Subcutaneous abdominal adipose tissue (tissue), 5 donors: ENCODE measurements at regions not wholly inside any gene's neighbourhood (a gene's known extent, or its start where the extent isn't known, plus 50 kb on each side); places are given as distances from the start of the nearest gene placed in this dataset.
"Not testable (repeated sequence)": the region's sequence is repeated elsewhere in the genome, so short reads cannot be mapped to it uniquely, and the experiment has no call there.

Experiments
- H3K27ac ChIP-seq: one replicate; pipeline ENCODE4 v1.7.0; 2013; ENCODE audit warnings: low read depth, mild to moderate bottlenecking, inconsistent platforms, low read length, moderate library complexity
- H3K27me3 ChIP-seq, 5 donors: one replicate each; pipeline ENCODE4 v1.7.0; 2013; ENCODE audit warnings: low read length in 5 of 5, inconsistent platforms in 1 of 5; ENCODE audit not compliant: control insufficient read depth in 5 of 5, insufficient read depth in 4 of 5
- H3K36me3 ChIP-seq, 5 donors: one replicate each; pipeline ENCODE4 v1.7.0; 2013; ENCODE audit warnings: low read length in 5 of 5; ENCODE audit not compliant: control insufficient read depth in 5 of 5, insufficient read depth in 5 of 5
- H3K4me1 ChIP-seq, 5 donors: one replicate each; pipeline ENCODE4 v1.7.0; 2013; ENCODE audit warnings: low read length in 5 of 5, mild to moderate bottlenecking in 3 of 5, moderate library complexity in 1 of 5; ENCODE audit not compliant: control insufficient read depth in 5 of 5, insufficient read depth in 5 of 5
- H3K4me3 ChIP-seq, 5 donors: one replicate each; pipeline ENCODE4 v1.7.0; 2013; ENCODE audit warnings: low read length in 5 of 5, low read depth in 1 of 5
- H3K9ac ChIP-seq, 5 donors: one replicate each; pipeline ENCODE4 v1.7.0; 2013; ENCODE audit warnings: low read length in 5 of 5, mild to moderate bottlenecking in 4 of 5, moderate library complexity in 3 of 5
- H3K9me3 ChIP-seq, 5 donors: one replicate each; pipeline ENCODE4 v1.7.0; 2013; ENCODE audit warnings: low read length in 5 of 5; ENCODE audit not compliant: control insufficient read depth in 5 of 5
- donor health status: healthy.
- donor health status: healthy.
- donor health status: healthy.
- donor health status: healthy.
- donor health status: healthy.

- Histone ChIP-seq H3K4me3 (no peak overlapping the region), H3K4me1 (no peaks in the 10 kb centered on the region), H3K9ac (no peak overlapping the region), H3K27ac (no peak overlapping the region), H3K27me3 (peaks cover 0 to 3% (median 0%) of the 10 kb centered on the region in 5 donors), H3K9me3 (no peaks in the 10 kb centered on the region), H3K36me3 (no peaks in the 10 kb centered on the region)
Observed at GRCh38 chr14:71804992-71805391, 127.2 kb upstream of the RGS6 start.

GRCh38 chr14:71807049-71807448 is 125.2 kb upstream of the RGS6 start:
- H3K9me3 ChIP-seq, H3K9ac ChIP-seq, H3K36me3 ChIP-seq, H3K4me1 ChIP-seq, H3K4me3 ChIP-seq, H3K27me3 ChIP-seq, H3K27ac ChIP-seq: not testable (repeated sequence)

GRCh38 chr14:71810800-71811199 is 121.4 kb upstream of the RGS6 start:
- not testable (repeated sequence) for H3K36me3 ChIP-seq, H3K27me3 ChIP-seq, H3K27ac ChIP-seq, H3K9ac ChIP-seq, H3K4me1 ChIP-seq, H3K4me3 ChIP-seq, H3K9me3 ChIP-seq

DNA sequence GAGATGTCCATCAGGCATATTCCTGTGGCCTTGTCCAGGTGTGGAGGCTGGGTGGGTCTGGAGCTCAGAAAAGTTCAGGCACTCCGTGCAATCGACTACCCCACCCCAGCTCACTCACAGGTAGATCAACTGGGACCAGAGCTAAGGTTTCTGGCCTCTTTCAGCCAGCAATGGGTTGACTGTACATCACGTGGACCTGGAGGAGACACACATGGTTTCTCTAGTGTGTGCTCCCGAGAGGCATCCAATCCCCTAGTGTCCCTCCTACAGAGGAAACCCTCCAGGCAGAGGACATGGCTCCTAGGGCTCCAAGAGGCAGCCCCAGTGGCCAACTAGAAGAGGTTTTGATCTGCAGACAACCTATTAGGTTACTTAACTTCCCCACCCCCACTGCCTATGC is 119.5 kb upstream of the RGS6 start:
- no peak overlapping the region for H3K4me3 ChIP-seq
- H3K27ac ChIP-seq, result no peak overlapping the region
- peaks cover 0 to 5% (median 3%) of the 10 kb centered on the region in 5 donors for H3K9me3 ChIP-seq
- no peak overlapping the region for H3K9ac ChIP-seq
- H3K4me1 ChIP-seq, result no peaks in the 10 kb centered on the region
- H3K36me3 ChIP-seq, result no peaks in the 10 kb centered on the region
- H3K27me3 ChIP-seq, result no peaks in the 10 kb centered on the region

DNA sequence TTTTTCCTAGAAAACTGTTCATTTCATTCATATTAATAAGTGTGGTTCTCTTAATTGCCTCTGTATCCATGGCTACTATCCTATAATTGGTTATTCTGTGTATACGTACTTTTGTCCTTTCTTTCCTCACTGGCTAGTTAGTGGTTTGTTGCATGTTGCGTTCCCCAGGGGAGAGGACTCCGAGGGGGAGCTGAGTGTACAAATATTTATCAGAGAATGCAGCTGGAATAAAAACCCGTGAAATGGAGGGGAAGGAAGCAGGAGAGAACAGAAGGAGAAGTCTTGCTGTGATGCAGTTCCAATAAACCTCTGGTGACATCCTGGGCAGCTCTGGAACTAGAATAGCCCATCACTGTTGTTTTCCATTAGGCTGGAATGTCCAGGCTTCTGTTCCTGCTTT is 117.1 kb upstream of the RGS6 start:
- H3K4me1 ChIP-seq, result no peaks in the 10 kb centered on the region
- no peak overlapping the region for H3K4me3 ChIP-seq
- H3K9me3 ChIP-seq, result peaks cover 0 to 5% (median 3%) of the 10 kb centered on the region in 5 donors
- no peaks in the 10 kb centered on the region for H3K36me3 ChIP-seq
- H3K9ac ChIP-seq, result no peak overlapping the region
- no peak overlapping the region for H3K27ac ChIP-seq
- no peaks in the 10 kb centered on the region for H3K27me3 ChIP-seq

DNA sequence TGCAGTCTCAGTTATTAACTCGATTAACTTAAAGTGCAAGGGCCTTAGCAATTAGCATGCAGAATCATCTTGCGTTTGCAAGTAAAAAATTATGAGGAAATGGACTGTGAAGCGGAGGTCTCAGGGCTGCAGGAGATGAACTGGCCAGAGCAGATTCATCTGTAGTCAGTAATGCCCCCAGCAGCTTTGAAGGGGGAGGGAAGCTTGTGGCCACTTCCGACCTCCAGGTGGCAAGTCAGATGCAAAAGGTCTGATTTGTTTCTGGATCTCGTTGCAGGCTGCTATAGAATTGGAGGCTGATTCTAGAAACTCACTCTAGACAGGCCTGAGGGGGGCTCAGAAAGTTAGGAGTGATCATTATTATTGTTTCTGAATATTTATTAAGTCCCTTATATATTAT is 107.4 kb upstream of the RGS6 start:
- Histone ChIP-seq H3K4me3 (no peak overlapping the region), H3K9ac (no peak overlapping the region), H3K27ac (no peak overlapping the region)

GRCh38 chr14:71833476-71833875 is 98.8 kb upstream of the RGS6 start:
- Histone ChIP-seq H3K27ac (no peak overlapping the region), H3K4me3 (no peak overlapping the region), H3K4me1 (peaks cover 0 to 5% (median 0%) of the 10 kb centered on the region in 5 donors), H3K9me3 (peaks cover 0 to 13% (median 2%) of the 10 kb centered on the region in 5 donors), H3K27me3 (no peaks in the 10 kb centered on the region), H3K9ac (no peak overlapping the region), H3K36me3 (no peaks in the 10 kb centered on the region)

More for the DNA sequence above, 107.4 kb upstream of the RGS6 start:
- no peaks in the 10 kb centered on the region for H3K36me3 ChIP-seq
- H3K9me3 ChIP-seq, result peaks cover 0 to under 1% (median 0%) of the 10 kb centered on the region in 5 donors
- H3K27me3 ChIP-seq, result no peaks in the 10 kb centered on the region
- H3K4me1 ChIP-seq, result no peaks in the 10 kb centered on the region

GRCh38 chr14:71834284-71835204 is 97.7 kb upstream of the RGS6 start:
- peaks cover 0 to 5% (median 0%) of the 10 kb centered on the region in 5 donors for H3K4me1 ChIP-seq
- H3K9me3 ChIP-seq, result peaks cover 0 to 13% (median 2%) of the 10 kb centered on the region in 5 donors
- no peaks in the 10 kb centered on the region for H3K27me3 ChIP-seq
- H3K4me3 ChIP-seq, result no peak overlapping the region
- H3K27ac ChIP-seq, result no peak overlapping the region
- H3K9ac ChIP-seq, result no peak overlapping the region
- no peaks in the 10 kb centered on the region for H3K36me3 ChIP-seq

- peaks cover 0 to 2% (median 0%) of the 10 kb centered on the region in 5 donors for H3K27me3 ChIP-seq
- no peak overlapping the region for H3K27ac ChIP-seq
- no peak overlapping the region for H3K4me3 ChIP-seq
- peaks cover 0 to 16% (median 0%) of the 10 kb centered on the region in 5 donors for H3K4me1 ChIP-seq
- H3K9ac ChIP-seq, result no peak overlapping the region
- H3K36me3 ChIP-seq, result no peaks in the 10 kb centered on the region
- H3K9me3 ChIP-seq, result no peaks in the 10 kb centered on the region
Observed at GRCh38 chr14:71852181-71852580, 80.0 kb upstream of the RGS6 start.

DNA sequence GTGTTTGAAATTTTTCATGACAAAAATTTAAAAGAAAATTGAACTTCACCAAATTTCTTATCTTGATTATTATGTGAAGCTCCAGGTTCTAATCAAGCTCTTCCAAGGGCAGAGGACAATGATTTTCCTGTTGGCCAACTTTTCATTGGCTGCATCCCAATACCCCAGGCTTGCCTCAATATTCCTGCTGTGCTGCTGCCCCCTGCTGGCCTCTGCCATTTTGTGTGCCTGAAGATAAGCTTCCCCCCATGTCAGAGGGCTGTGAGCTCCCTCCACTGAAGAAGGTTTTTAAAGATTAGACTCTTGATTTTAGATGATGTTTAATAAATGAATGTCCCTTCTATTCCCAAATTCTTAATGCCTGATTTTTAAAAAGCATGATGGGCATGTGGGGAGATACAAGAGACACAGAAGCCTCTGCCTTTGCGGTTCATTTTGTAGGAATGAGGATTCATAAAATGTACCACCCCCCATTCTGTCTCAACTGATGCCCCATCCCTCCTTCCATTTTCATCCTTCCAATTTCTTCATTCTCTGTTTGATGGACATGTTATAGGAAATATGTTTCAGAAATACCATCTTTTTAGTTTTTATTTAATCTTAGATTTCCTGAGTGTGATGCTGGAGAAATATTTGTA is 76.7 kb upstream of the RGS6 start:
- Histone ChIP-seq H3K9ac (no peak overlapping the region), H3K27ac (no peak overlapping the region), H3K4me1 (peaks cover 0 to 16% (median 0%) of the 10 kb centered on the region in 5 donors), H3K36me3 (no peaks in the 10 kb centered on the region), H3K9me3 (no peaks in the 10 kb centered on the region), H3K27me3 (peaks cover 0 to 2% (median 0%) of the 10 kb centered on the region in 5 donors), H3K4me3 (no peak overlapping the region)
